Activated T-cell treated with anti-CD3 and anti-CD28 coated beads, Interleukin-2, amount 50 U/mL, for 48 hours (primary cell): ENCODE measurements at regions not wholly inside any gene's neighbourhood (a gene's known extent, or its start where the extent isn't known, plus 50 kb on each side); places are given as distances from the start of the nearest gene placed in this dataset.

Experiments used
- DNase-seq, 2 experiments: peaks; one replicate each; pipeline ENCODE4 v3.0.0-alpha.2; 2020

- no peak for DNase-seq
Observed at GRCh38 chr2:121037480-121037879, 247.5 kb downstream of the TFCP2L1 start.

- DNase-seq: no peak
Observed at GRCh38 chr2:121038031-121038430, 247.0 kb downstream of the TFCP2L1 start.

GRCh38 chr2:121038431-121038830 is 246.6 kb downstream of the TFCP2L1 start:
- DNase-seq: no peak

GRCh38 chr2:121038891-121039616 is 245.9 kb downstream of the TFCP2L1 start:
- DNase-seq: no peak

GRCh38 chr2:121039679-121040078 is 245.3 kb downstream of the TFCP2L1 start:
- DNase-seq: no peak

GRCh38 chr2:121041516-121041915 is 243.5 kb downstream of the TFCP2L1 start:
- DNase-seq: no peak

GRCh38 chr2:121043061-121043826 is 241.8 kb downstream of the TFCP2L1 start:
- DNase-seq: no peak

- DNase-seq: no peak
Observed at GRCh38 chr2:121043827-121044222, 241.2 kb downstream of the TFCP2L1 start.

- no peak for DNase-seq
Observed at GRCh38 chr2:121044412-121044811, 240.6 kb downstream of the TFCP2L1 start.

- no peak for DNase-seq
Observed at GRCh38 chr2:121045245-121045644, 239.8 kb downstream of the TFCP2L1 start.

- DNase-seq: no peak
Observed at GRCh38 chr2:121046335-121046734, 238.7 kb downstream of the TFCP2L1 start.

- no peak for DNase-seq
Observed at GRCh38 chr2:121047383-121047782, 237.6 kb downstream of the TFCP2L1 start.

- DNase-seq: no peak
Observed at GRCh38 chr2:121049131-121049530, 235.9 kb downstream of the TFCP2L1 start.

- DNase-seq: no peak
Observed at GRCh38 chr2:121049950-121050585, 234.9 kb downstream of the TFCP2L1 start.

- DNase-seq: no peak
Observed at GRCh38 chr2:121051311-121051710, 233.7 kb downstream of the TFCP2L1 start.

- no peak for DNase-seq
Observed at GRCh38 chr2:121052023-121052422, 233.0 kb downstream of the TFCP2L1 start.

GRCh38 chr2:121052521-121052920 is 232.5 kb downstream of the TFCP2L1 start:
- no peak for DNase-seq

- no peak for DNase-seq
Observed at GRCh38 chr2:121055088-121055487, 229.9 kb downstream of the TFCP2L1 start.

- DNase-seq: no peak
Observed at GRCh38 chr2:121055501-121055900, 229.5 kb downstream of the TFCP2L1 start.

GRCh38 chr2:121058852-121059558 is 226.0 kb downstream of the TFCP2L1 start:
- DNase-seq: no peak

- DNase-seq: no peak
Observed at GRCh38 chr2:121059651-121060649, 225.1 kb downstream of the TFCP2L1 start.

- DNase-seq: no peak
Observed at GRCh38 chr2:121061633-121062032, 223.4 kb downstream of the TFCP2L1 start.
